Breast epithelium (tissue), 3 donors: ENCODE measurements at regions not wholly inside any gene's neighbourhood (a gene's known extent, or its start where the extent isn't known, plus 50 kb on each side); places are given as distances from the start of the nearest gene placed in this dataset.

Source experiments
- POLR2AphosphoS5 ChIP-seq, 3 donors: sonication (generic); formaldehyde crosslinking; IDR thresholded peaks; one replicate each; pipeline ENCODE4 v1.6.1; 2017; ENCODE audit warnings: antibody characterized with exemption in 3 of 3
- TF ChIP-seq, protein P1 (sequence below), 3 donors: fragments of 450-650 bp; IDR thresholded peaks; one replicate each; pipeline ENCODE4 v1.5.1; 2016 to 2017; ENCODE audit warnings: antibody characterized with exemption in 3 of 3, mild to moderate bottlenecking in 3 of 3, moderate library complexity in 3 of 3

GRCh38 chr5:144577676-144578075 lies 407.0 kb downstream of the KCTD16 start:
- TF ChIP-seq, protein P1, sequence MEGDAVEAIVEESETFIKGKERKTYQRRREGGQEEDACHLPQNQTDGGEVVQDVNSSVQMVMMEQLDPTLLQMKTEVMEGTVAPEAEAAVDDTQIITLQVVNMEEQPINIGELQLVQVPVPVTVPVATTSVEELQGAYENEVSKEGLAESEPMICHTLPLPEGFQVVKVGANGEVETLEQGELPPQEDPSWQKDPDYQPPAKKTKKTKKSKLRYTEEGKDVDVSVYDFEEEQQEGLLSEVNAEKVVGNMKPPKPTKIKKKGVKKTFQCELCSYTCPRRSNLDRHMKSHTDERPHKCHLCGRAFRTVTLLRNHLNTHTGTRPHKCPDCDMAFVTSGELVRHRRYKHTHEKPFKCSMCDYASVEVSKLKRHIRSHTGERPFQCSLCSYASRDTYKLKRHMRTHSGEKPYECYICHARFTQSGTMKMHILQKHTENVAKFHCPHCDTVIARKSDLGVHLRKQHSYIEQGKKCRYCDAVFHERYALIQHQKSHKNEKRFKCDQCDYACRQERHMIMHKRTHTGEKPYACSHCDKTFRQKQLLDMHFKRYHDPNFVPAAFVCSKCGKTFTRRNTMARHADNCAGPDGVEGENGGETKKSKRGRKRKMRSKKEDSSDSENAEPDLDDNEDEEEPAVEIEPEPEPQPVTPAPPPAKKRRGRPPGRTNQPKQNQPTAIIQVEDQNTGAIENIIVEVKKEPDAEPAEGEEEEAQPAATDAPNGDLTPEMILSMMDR (IDR thresholded peaks at IDR 0.05) = no peak
- TF ChIP-seq POLR2AphosphoS5 (IDR thresholded peaks at IDR 0.05) = no peak
